Keratinocyte (primary cell): ENCODE measurements at regions not wholly inside any gene's neighbourhood (a gene's known extent, or its start where the extent isn't known, plus 50 kb on each side); places are given as distances from the start of the nearest gene placed in this dataset.

Experiments used
- DNase-seq: peaks from one replicate; pipeline ENCODE4 v3.0.0-alpha.2; 2011; ENCODE audit warnings: low read depth, missing footprints, low spot score
- FAIRE-seq: peaks from 2 replicates; lab custom pipeline; 2011; peaks lifted over from hg19 to GRCh38; lab: Jason Lieb, UNC
- H2AFZ ChIP-seq: 2 replicates; pipeline ENCODE4 v1.6.0; 2012; ENCODE audit warnings: low read length, control low read depth, inconsistent platforms; ENCODE audit not compliant: control insufficient read depth
- H3K27ac ChIP-seq: 2 replicates; pipeline ENCODE4 v1.5.1; 2011; ENCODE audit warnings: low read length; ENCODE audit not compliant: control insufficient read depth, insufficient read depth
- H3K27me3 ChIP-seq: 3 replicates; pipeline ENCODE4 v1.6.0; 2011; ENCODE audit warnings: low read length; ENCODE audit not compliant: control insufficient read depth, insufficient read depth; ENCODE audit errors: extremely low read depth
- H3K36me3 ChIP-seq, 2 experiments: 2 replicates in 1 of 2; 3 replicates in 1 of 2; pipeline ENCODE4 v1.5.1; 2011; ENCODE audit warnings: low read length in 2 of 2, mild to moderate bottlenecking in 1 of 2; ENCODE audit not compliant: control insufficient read depth in 2 of 2, insufficient read depth in 2 of 2; ENCODE audit errors: extremely low read depth in 1 of 2
- H3K4me1 ChIP-seq: 3 replicates; pipeline ENCODE4 v1.5.1; 2011; ENCODE audit warnings: low read length; ENCODE audit not compliant: control insufficient read depth, insufficient read depth; ENCODE audit errors: extremely low read depth
- H3K4me2 ChIP-seq: 3 replicates; pipeline ENCODE4 v1.6.0; 2011; ENCODE audit warnings: low read depth, low read length; ENCODE audit not compliant: control insufficient read depth, insufficient read depth; ENCODE audit errors: extremely low read depth
- H3K4me3 ChIP-seq, 3 experiments: fragments of 200-600 bp in 1 of 3; sonication (generic) in 1 of 3; 2 replicates in 2 of 3; 3 replicates in 1 of 3; pipeline ENCODE4 v1.5.1; 2011 to 2016; ENCODE audit warnings: low read length in 3 of 3, mild to moderate bottlenecking in 3 of 3, control low read depth in 2 of 3, inconsistent platforms in 1 of 3, low read depth in 1 of 3, mixed read lengths in 1 of 3, mixed run types in 1 of 3, moderate library complexity in 1 of 3; ENCODE audit not compliant: control insufficient read depth in 2 of 3, insufficient read depth in 2 of 3; ENCODE audit errors: extremely low read depth in 1 of 3
- H3K79me2 ChIP-seq: 2 replicates; pipeline ENCODE4 v1.6.0; 2012; ENCODE audit warnings: low read length; ENCODE audit not compliant: control insufficient read depth, insufficient read depth
- H3K9ac ChIP-seq: 3 replicates; pipeline ENCODE4 v1.6.0; 2011; ENCODE audit warnings: low read length; ENCODE audit not compliant: control insufficient read depth, insufficient read depth; ENCODE audit errors: extremely low read depth
- H3K9me1 ChIP-seq: 3 replicates; pipeline ENCODE4 v1.6.0; 2011; ENCODE audit warnings: low read length; ENCODE audit not compliant: control insufficient read depth, insufficient read depth; ENCODE audit errors: extremely low read depth
- H3K9me3 ChIP-seq: 2 replicates; pipeline ENCODE4 v1.5.1; 2012; ENCODE audit warnings: low read depth, low read length; ENCODE audit not compliant: control insufficient read depth
- H4K20me1 ChIP-seq: 3 replicates; pipeline ENCODE4 v1.6.0; 2011; ENCODE audit warnings: low read length; ENCODE audit not compliant: control insufficient read depth, insufficient read depth; ENCODE audit errors: extremely low read depth
- EZH2 ChIP-seq: IDR thresholded peaks from one replicate; pipeline ENCODE4 v1.6.1; 2012; ENCODE audit warnings: inconsistent platforms, mild to moderate bottlenecking, low read length, moderate library complexity
- dilution Hi-C: fragments of 300-500 bp; cut with MboI; formaldehyde crosslinking; loops from one replicate; pipeline ENCODE4 v1.7.0; 2020; ENCODE audit warnings: low sequenced_read_pairs; ENCODE audit not compliant: extremely low pct_ligation_motif_present
- TF ChIP-seq, protein P1 (sequence below), 3 experiments: IDR thresholded peaks in 1 of 3; conservative IDR thresholded peaks in 1 of 3; optimal IDR thresholded peaks in 1 of 3; 2 replicates in 2 of 3; 3 replicates in 1 of 3; pipeline versions ENCODE3 to v1.5.1; 2011; ENCODE audit warnings: low read length in 3 of 3, mild to moderate bottlenecking in 3 of 3, moderate library complexity in 2 of 3, control low read depth in 1 of 3, inconsistent platforms in 1 of 3; ENCODE audit not compliant: insufficient read depth in 2 of 3; ENCODE audit errors: extremely low read depth in 1 of 3

DNA sequence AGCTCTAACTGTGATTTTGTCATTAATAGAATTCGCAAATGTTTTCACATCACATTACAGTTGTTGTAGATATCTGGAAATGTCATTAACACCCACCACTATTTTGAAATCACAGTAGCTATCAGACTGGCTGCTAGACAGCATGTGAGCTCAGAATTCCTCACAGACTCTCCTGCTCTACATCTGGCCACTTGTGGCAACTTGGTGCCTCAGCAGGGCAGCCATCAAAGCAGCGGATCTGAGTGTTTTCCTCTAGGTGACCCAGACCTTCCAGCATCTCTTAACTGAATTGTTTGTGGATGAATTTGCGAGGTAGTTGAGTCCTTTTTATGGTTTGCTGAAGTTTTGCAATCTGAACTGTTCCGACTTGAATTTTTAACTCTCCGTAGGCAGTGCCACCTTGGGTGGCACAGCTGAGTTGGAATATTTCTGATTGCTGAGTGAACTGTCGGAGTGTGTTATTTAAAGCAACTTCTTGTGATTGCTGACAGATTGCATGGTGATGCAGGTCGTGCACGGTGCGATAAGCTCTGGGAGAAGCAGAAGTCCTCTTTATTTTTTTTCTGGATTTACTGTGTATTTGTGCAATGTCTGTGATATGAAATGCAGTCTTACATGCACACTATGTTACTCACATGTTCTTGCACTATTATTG is 114.0 kb upstream of the PLET1 start:
- no peak overlapping the region for H3K4me2 ChIP-seq

DNA sequence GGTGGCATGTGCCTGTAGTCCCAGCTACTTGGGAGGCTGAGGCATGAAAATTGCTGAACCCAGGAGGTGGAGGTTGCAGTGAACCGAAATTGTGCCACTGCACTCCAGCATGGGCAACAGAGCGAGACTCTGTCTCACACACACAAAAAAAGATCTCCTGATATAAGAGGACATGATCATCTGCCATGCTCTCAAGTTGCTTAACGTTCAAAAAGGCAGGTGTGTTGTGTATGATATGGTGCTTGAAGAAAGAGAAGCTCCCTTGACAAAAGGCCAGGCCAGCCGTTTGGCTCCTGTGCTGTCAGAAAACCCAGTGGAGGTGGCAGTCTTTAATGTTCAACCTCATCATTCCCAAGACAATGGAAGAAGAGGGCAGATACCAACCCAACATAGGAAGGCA is 117.3 kb upstream of the PLET1 start:
- Histone ChIP-seq H3K9ac (no peak overlapping the region), H3K27me3 (no peaks in the 10 kb centered on the region), H3K4me1 (no peaks in the 10 kb centered on the region), H3K27ac (no peak overlapping the region), H4K20me1 (no peaks in the 10 kb centered on the region), H3K79me2 (no peaks in the 10 kb centered on the region), H3K9me1 (no peaks in the 10 kb centered on the region), H3K4me2 (no peak overlapping the region), H3K36me3 (no peaks in the 10 kb centered on the region), H3K9me3 (no peaks in the 10 kb centered on the region), H2AFZ (no peak overlapping the region), H3K4me3 (no peak overlapping the region)
- DNase-seq = no peak
- dilution Hi-C loops = no loop called here
- no peak for FAIRE-seq
- TF ChIP-seq, protein P1, sequence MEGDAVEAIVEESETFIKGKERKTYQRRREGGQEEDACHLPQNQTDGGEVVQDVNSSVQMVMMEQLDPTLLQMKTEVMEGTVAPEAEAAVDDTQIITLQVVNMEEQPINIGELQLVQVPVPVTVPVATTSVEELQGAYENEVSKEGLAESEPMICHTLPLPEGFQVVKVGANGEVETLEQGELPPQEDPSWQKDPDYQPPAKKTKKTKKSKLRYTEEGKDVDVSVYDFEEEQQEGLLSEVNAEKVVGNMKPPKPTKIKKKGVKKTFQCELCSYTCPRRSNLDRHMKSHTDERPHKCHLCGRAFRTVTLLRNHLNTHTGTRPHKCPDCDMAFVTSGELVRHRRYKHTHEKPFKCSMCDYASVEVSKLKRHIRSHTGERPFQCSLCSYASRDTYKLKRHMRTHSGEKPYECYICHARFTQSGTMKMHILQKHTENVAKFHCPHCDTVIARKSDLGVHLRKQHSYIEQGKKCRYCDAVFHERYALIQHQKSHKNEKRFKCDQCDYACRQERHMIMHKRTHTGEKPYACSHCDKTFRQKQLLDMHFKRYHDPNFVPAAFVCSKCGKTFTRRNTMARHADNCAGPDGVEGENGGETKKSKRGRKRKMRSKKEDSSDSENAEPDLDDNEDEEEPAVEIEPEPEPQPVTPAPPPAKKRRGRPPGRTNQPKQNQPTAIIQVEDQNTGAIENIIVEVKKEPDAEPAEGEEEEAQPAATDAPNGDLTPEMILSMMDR (optimal IDR thresholded peaks at IDR 0.05 in 1 of 3, IDR thresholded peaks at IDR 0.05 in 1 of 3, conservative IDR thresholded peaks at IDR 0.05 in 1 of 3; ENCODE audit: extremely low read depth in 1 of 3, insufficient read depth in 2 of 3, low read length in 3 of 3) = no peak
- no peak for TF ChIP-seq EZH2

More for the DNA sequence above, 114.0 kb upstream of the PLET1 start:
- H3K9me3 ChIP-seq = no peaks in the 10 kb centered on the region
- no peak for TF ChIP-seq EZH2
- TF ChIP-seq, protein P1 (optimal IDR thresholded peaks at IDR 0.05 in 1 of 3, IDR thresholded peaks at IDR 0.05 in 1 of 3, conservative IDR thresholded peaks at IDR 0.05 in 1 of 3; ENCODE audit: extremely low read depth in 1 of 3, insufficient read depth in 2 of 3, low read length in 3 of 3) = no peak
- H3K79me2 ChIP-seq = no peaks in the 10 kb centered on the region
- H3K27me3 ChIP-seq = no peaks in the 10 kb centered on the region
- no peaks in the 10 kb centered on the region for H4K20me1 ChIP-seq
- FAIRE-seq = no peak
- DNase-seq = no peak
- no peaks in the 10 kb centered on the region for H3K9me1 ChIP-seq
- H3K27ac ChIP-seq = no peak overlapping the region
- H3K4me1 ChIP-seq = no peaks in the 10 kb centered on the region
- H2AFZ ChIP-seq = no peak overlapping the region
- dilution Hi-C loops = no loop called here
- no peaks in the 10 kb centered on the region for H3K36me3 ChIP-seq
- H3K4me3 ChIP-seq = no peak overlapping the region
- no peak overlapping the region for H3K9ac ChIP-seq
